Fibroblast of lung (primary cell): ENCODE measurements at regions not wholly inside any gene's neighbourhood (a gene's known extent, or its start where the extent isn't known, plus 50 kb on each side); places are given as distances from the start of the nearest gene placed in this dataset.

ENCODE experiments used
- EZH2 ChIP-seq: IDR thresholded peaks from 2 replicates; pipeline ENCODE4 v1.5.1; 2012; ENCODE audit warnings: low read length, control low read depth, mild to moderate bottlenecking; ENCODE audit errors: missing control alignments
- TF ChIP-seq, protein P1 (sequence below), 2 donors: IDR thresholded peaks in 1 of 2; conservative IDR thresholded peaks in 1 of 2; 1 replicate in 1 of 2; 2 replicates in 1 of 2; pipeline ENCODE4 v1.5.1; 2011 to 2012; ENCODE audit warnings: low read length in 2 of 2, control low read depth in 1 of 2, inconsistent platforms in 1 of 2, low read depth in 1 of 2, mild to moderate bottlenecking in 1 of 2

GRCh38 chr3:178345944-178346343 is 190.3 kb upstream of the KCNMB2 start:
- TF ChIP-seq EZH2 = no peak
- TF ChIP-seq, protein P1, sequence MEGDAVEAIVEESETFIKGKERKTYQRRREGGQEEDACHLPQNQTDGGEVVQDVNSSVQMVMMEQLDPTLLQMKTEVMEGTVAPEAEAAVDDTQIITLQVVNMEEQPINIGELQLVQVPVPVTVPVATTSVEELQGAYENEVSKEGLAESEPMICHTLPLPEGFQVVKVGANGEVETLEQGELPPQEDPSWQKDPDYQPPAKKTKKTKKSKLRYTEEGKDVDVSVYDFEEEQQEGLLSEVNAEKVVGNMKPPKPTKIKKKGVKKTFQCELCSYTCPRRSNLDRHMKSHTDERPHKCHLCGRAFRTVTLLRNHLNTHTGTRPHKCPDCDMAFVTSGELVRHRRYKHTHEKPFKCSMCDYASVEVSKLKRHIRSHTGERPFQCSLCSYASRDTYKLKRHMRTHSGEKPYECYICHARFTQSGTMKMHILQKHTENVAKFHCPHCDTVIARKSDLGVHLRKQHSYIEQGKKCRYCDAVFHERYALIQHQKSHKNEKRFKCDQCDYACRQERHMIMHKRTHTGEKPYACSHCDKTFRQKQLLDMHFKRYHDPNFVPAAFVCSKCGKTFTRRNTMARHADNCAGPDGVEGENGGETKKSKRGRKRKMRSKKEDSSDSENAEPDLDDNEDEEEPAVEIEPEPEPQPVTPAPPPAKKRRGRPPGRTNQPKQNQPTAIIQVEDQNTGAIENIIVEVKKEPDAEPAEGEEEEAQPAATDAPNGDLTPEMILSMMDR (conservative IDR thresholded peaks at IDR 0.05 in 1 of 2, IDR thresholded peaks at IDR 0.05 in 1 of 2; ENCODE audit: low read depth in 1 of 2, low read length in 2 of 2) = no peak
